Retinal pigment epithelial cell (primary cell): ENCODE measurements at regions not wholly inside any gene's neighbourhood (a gene's known extent, or its start where the extent isn't known, plus 50 kb on each side); places are given as distances from the start of the nearest gene placed in this dataset.
"Not testable (repeated sequence)": the region's sequence is repeated elsewhere in the genome, so short reads cannot be mapped to it uniquely, and the experiment has no call there.

Experiments
- DNase-seq: peaks from one replicate; pipeline ENCODE4 v3.0.0-alpha.2; 2010; ENCODE audit warnings: low read depth
- H3K4me3 ChIP-seq: 2 replicates; pipeline ENCODE4 v1.5.1; 2011; ENCODE audit warnings: mild to moderate bottlenecking, low read length, control low read depth, moderate library complexity
- TF ChIP-seq, protein P1 (sequence below): conservative IDR thresholded peaks from 2 replicates; pipeline ENCODE4 v1.5.1; 2011; ENCODE audit warnings: low read depth, low read length, control low read depth, inconsistent platforms

DNA sequence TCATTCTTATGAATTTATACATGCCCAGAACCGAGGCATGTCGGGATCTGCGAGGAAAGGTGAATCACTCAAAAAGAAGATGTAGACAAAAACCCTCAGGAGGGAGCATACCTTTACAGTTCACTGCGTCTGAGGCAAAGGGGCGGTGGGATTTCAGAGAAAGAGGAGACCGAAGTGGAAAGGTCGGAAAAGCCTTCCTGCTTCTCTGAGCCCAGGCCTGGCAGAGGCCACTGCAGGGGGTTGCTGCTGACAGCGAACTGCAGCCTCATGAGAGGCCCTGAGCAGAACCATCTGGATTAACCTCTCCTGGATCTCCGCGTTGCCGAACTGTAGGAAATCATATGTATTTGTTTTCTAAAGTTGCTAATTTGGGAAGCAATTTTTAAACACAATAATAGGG, 713.1 kb upstream of the SOX11 start:
- TF ChIP-seq, protein P1, sequence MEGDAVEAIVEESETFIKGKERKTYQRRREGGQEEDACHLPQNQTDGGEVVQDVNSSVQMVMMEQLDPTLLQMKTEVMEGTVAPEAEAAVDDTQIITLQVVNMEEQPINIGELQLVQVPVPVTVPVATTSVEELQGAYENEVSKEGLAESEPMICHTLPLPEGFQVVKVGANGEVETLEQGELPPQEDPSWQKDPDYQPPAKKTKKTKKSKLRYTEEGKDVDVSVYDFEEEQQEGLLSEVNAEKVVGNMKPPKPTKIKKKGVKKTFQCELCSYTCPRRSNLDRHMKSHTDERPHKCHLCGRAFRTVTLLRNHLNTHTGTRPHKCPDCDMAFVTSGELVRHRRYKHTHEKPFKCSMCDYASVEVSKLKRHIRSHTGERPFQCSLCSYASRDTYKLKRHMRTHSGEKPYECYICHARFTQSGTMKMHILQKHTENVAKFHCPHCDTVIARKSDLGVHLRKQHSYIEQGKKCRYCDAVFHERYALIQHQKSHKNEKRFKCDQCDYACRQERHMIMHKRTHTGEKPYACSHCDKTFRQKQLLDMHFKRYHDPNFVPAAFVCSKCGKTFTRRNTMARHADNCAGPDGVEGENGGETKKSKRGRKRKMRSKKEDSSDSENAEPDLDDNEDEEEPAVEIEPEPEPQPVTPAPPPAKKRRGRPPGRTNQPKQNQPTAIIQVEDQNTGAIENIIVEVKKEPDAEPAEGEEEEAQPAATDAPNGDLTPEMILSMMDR, result no peak
- no peak for DNase-seq
- no peak overlapping the region for H3K4me3 ChIP-seq

DNA sequence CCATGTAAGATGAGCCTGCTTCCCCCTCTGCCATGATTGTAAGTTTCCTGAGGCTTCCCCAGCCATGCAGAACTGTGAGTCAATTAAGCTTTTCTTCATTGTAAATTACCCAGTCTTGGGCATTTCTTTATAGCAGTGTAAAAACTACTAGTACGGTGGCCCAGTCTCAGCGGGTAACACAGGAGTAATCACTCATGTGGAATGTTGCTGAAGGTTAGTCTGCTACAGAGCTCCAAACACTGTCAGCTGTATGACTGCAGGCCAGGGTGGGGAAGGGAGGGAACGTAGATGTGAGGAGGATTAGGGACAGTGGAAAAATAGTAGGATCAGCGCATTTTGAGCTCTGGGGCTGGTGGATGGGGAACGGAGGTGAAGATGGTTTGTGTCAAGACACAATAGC, 711.2 kb upstream of the SOX11 start:
- no peak overlapping the region for H3K4me3 ChIP-seq
- no peak for DNase-seq
- TF ChIP-seq, protein P1, result no peak

DNA sequence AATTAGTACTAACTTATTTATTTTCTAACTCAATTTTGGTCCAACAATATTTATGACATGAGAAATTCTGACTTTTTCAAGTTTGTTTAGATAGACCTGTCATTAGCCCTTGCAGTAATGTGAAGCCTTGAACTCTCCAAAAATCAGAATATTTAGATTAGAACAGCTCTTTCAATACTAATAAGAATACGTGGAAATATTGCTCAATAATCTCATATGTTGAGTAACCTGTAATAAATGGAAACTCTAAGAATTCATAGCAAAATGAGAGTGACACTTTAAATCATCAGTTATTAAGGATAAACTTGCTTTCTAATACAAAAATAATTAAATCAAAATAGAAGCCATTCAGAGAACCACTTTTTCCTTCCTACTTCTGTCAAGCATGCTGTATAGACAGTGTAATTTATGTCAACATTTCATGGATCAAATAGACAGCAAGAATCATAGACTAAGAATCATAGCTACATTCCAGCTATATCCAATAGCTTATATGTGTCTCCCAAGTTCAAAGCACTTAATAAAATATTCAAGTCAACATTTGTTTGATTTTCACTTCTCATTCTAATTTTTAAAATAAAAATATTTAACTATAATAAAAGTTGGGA, 710.3 kb upstream of the SOX11 start:
- no peak overlapping the region for H3K4me3 ChIP-seq
- no peak for DNase-seq
- TF ChIP-seq, protein P1, result no peak

DNA sequence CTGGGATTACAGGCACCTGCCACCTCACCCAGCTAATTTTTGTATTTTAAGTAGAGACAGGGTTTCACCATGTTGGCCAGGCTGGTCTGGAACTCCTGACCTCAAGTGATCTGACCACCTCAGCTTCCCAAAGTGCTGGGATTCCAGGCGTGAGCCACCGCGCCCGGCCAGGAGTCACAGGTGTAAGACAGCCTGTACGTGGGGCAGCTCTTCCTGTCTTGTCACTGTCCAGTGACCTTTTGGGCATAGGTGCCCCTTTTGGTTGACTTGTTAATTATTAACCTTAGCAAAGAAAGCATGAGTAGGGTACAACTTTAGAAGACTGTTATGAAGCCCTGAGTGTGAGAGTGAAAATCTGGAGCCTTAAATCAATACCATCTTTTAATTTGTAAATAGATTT, 703.7 kb upstream of the SOX11 start:
- H3K4me3 ChIP-seq, DNase-seq: not testable (repeated sequence)

DNA sequence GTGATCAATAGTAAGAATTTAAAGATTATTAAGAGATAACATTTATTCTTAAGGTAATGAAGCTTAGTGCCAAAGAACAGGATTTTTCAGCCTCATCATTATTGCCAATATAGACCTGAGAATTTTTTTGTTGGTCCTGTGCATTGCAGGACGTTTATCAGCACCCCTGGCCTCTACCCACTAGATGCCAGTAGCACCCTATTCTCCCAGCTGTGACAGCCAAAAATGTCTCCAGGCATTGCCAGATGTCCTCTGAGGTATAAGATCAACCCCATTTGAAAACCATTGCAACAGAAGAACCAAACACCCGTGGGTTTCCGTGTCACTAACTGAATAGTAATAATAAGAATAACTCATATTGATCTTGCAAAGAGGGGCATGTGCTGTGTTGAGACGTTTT, 700.0 kb upstream of the SOX11 start:
- TF ChIP-seq, protein P1, result no peak
- no peak for DNase-seq
- H3K4me3 ChIP-seq, result no peak overlapping the region

DNA sequence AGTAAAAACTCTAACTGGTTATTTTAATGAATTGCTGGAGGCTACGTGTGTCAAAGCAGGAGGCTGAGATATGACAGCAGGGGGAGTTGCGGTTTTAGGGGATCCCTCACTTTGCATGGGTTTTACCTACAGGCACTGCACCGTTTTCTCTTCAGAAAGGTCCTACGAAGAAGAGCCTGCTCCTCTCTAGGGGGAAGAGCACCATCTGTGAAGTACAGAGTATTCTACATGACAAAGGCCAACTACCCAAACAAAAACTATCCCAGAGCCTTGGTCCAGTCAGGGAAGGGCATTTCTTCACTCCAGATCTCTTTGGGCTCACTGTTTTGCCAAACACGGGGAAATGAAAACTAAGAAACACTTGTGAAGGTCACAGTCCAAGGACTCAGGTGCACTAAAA, 696.7 kb upstream of the SOX11 start:
- TF ChIP-seq, protein P1, result no peak
- no peak overlapping the region for H3K4me3 ChIP-seq
- no peak for DNase-seq

DNA sequence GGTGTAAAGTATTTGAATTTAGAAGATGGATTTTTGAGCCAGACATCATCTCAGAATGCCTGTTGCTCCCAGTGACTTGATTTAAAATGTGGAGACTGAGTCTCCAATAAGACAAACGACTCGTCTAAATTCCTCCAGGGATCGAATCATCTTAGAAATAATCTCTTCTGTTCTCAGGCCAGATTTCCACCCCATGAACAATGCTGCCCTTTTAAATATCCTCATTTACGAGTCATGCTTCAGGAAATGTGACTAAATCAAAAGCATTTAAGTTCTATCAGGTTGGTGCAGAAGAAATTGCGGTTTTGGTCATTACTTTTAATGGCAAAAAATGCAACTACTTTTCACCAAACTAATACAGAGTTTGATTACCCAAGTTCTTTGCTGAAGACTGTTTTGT, 684.6 kb upstream of the SOX11 start:
- no peak for DNase-seq
- TF ChIP-seq, protein P1, result no peak
- no peak overlapping the region for H3K4me3 ChIP-seq

DNA sequence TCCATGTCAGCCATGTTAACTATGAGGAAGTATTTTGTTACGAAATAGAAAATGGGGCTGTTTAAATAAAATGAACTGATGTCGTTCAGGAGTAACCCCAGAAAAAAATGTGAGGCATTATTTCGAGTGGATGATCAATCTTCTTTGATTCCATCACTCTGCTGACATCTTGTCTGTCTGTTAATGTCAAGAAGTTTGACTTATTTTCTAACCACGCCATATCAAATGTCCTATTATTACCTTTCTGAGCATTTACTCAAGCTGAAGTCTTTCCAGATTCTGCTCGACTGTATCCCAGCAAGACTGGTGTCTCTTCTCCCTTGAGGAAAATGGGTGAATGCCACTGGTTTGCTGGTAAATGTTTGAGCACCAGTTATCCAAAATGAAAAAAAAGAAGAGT, 672.9 kb upstream of the SOX11 start:
- TF ChIP-seq, protein P1, result no peak
- no peak overlapping the region for H3K4me3 ChIP-seq
- DNase-seq, result no peak
